Suprapubic skin (tissue), 3 donors: ENCODE measurements at regions not wholly inside any gene's neighbourhood (a gene's known extent, or its start where the extent isn't known, plus 50 kb on each side); places are given as distances from the start of the nearest gene placed in this dataset.

Experiments
- CTCF ChIP-seq, 2 donors: fragments of 200-600 bp in 1 of 2; fragments of 450-650 bp in 1 of 2; sonication (generic) in 1 of 2; IDR thresholded peaks; one replicate each; pipeline ENCODE4 v1.5.1; 2016 to 2019; ENCODE audit warnings: antibody characterized with exemption in 2 of 2, mild to moderate bottlenecking in 1 of 2, moderate library complexity in 1 of 2
- POLR2A ChIP-seq, 2 donors: fragments of 450-650 bp; IDR thresholded peaks; one replicate each; pipeline ENCODE4 v1.6.1; 2017; ENCODE audit warnings: antibody characterized with exemption in 2 of 2, mild to moderate bottlenecking in 2 of 2, moderate library complexity in 2 of 2

GRCh38 chr5:111922344-111922743, 165.3 kb upstream of the NREP start:
- TF ChIP-seq POLR2A (IDR thresholded peaks at IDR 0.05) (no peak), CTCF (IDR thresholded peaks at IDR 0.05) (no peak)
